RKO (cell line): ENCODE measurements at regions not wholly inside any gene's neighbourhood (a gene's known extent, or its start where the extent isn't known, plus 50 kb on each side); places are given as distances from the start of the nearest gene placed in this dataset.
A peak's percentile ranks its signal among the peaks of the same experiment; 100 is the strongest.
"Not testable (repeated sequence)": the region's sequence is repeated elsewhere in the genome, so short reads cannot be mapped to it uniquely, and the experiment has no call there.

Experiments used
- DNase-seq: peaks from one replicate; pipeline ENCODE4 v3.0.0-alpha.2; 2016; ENCODE audit warnings: low spot score

DNA sequence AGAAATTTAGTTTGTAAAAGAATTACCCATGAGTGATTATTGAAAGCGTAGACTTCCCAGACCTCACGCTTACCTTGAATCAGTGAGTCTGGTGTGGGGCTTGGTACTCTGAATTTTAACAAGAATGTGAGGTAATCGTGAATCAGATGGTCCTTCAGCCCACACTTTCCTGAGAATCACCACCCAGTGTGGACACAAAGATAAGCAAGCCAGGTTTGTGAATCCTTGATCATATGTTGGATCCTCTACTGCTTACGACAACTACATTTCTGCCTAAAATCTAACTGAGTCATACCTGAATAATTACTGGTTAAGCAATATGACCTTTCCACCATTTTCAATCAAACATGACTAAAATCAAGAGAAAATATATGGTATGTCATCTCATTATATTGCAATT, 589.3 kb downstream of the TFAP2A start:
- DNase-seq, result no peak

DNA sequence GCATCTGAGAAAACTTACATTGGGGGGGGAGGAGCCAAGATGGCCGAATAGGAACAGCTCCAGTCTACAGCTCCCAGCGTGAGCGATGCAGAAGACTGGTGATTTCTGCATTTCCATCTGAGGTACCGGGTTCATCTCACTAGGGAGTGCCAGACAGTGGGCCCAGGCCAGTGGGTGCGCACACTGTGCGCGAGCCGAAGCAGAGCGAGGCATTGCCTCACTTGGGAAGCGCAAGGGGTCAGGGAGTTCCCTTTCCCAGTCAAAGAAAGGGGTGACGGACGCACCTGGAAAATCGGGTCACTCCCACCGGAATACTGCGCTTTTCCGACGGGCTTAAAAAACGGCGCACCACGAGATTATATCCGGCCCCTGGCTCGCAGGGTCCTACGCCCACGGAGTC, 604.1 kb downstream of the TFAP2A start:
- not testable (repeated sequence) for DNase-seq

DNA sequence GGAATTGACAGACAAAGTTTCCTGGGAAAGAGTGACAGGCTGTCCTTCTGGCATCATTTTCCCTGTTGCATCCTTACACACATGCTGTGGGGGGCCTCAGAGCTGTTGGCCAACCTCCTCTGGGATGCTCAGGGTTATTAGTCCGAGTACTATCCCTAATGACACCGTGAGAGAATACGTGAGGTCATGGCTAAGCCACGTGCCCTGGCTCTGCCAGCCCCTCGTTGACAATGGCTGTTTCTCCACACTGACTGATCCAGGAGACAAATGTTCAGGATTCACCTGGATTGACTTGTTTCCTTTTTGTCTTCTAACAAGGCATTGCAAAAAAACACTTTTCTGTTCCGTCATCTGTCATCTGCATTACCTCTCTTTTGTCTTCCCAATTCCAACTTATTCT, 604.6 kb downstream of the TFAP2A start:
- DNase-seq, result no peak

- no peak for DNase-seq
These were observed 608.7 kb downstream of the TFAP2A start for GRCh38 chr6:9806195-9806594.

GRCh38 chr6:9801249-9801754, 613.6 kb downstream of the TFAP2A start:
- DNase-seq, result no peak

DNA sequence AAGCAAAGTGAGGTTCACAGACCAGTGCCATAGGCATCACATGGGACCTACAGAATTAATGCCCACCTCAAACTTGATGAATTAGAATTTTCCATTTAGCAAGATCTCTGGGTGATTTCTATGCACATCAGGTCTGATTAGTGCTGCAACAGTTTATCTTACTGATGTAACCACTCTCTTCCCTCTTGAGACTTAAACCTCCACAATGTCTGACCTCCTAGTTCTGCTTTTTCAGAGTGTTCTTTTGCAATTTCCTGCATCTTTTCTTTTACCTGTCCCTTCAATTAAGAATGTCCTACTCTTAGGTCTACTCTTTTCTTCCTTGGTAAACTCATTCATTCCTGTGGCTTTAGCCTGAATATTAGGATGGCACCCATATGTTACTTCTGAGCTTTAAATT, 615.3 kb downstream of the TFAP2A start:
- no peak for DNase-seq

DNA sequence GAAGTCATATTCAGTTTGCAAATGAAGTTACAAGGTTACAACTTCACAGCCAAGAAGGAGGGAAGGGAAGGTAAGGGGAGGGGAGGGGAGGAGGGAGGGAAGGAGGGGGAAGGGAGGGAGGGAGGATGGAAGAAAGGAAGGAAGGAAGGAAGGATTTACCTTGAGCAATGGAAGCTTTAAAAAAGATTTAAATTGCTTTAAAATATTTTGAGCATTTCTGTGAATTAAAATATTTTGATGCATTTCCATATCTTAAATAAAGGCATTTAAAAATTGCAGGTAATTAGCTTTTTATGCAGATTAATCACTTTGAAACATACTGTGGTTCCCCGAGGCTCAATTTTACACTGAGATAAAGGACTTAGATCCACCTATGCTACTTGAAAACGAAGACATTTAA, 618.0 kb downstream of the TFAP2A start:
- no peak for DNase-seq

- no peak for DNase-seq
These were observed 619.0 kb downstream of the TFAP2A start for GRCh38 chr6:9795880-9796279.

GRCh38 chr6:9789201-9789600, 625.7 kb downstream of the TFAP2A start:
- DNase-seq, result peak; percentile 2

GRCh38 chr6:9784786-9785185, 630.1 kb downstream of the TFAP2A start:
- no peak for DNase-seq

DNA sequence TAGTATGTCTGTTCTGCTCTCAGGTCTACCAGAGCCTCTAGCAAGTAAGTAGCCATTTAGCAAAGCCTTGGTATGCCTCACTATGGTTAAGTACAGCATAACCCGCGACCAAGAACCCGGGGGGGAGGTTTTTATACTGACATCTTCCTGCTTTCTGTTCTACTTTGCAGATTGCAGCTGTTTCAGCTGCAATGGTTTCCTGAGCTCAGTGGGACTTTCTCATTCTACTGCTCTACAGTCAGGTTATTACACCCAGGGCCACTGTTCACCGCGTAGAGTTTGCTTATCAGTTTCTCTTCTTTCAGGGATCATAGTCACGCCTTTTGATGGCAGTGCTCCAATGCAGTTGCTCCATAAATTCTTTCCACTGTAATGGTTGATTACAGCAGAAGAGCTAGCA, 631.3 kb downstream of the TFAP2A start:
- DNase-seq, result no peak

DNA sequence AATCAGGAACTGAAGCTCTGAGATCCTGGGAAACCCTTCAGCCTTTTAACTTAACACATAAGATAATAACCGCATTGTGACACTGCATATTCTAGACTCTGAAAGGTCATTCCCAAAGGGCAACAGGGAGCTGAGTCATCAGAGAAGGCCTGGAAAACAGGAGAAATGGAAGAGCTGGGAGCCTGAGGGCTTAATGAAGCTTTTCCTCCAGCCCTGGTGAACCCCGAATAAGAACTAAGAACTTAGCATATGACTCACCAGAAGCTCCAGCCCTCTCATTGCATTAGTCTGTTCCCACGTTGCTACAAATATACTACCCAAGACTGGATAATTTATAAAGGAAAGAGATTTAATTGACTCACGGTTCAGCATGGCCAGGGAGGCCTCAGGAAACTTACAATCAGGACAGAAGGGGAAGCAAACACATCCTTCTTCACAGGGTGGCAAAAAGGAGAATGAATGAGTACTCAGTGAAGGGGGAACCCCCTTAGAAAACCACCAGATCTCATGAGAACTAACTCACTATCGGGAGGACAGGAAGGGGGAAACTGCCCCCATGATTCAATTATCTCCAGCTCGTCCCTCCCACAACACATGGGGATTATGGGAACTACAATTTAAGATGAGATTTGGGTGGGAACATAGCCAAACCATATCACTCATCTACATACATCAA, 648.5 kb downstream of the TFAP2A start:
- DNase-seq, result peak; percentile 12

DNA sequence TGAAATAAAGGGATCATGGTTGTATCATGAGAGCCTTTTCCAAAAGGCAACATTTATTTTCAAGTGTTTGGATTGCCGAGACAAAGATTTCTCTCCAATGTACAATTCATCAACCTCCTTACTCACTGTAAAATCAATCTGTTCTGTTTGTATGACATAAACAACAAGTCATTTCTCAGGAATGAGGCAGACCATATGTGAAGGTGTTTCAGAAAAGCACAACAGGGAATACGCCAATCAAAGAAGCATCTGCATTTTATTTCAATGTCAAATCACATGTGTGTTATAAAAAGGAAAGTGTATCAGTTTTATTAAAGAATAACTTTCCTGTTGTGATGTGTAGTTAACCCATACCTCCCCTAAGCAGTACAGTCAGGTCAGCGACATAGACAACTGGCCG, 653.7 kb downstream of the TFAP2A start:
- no peak for DNase-seq

DNA sequence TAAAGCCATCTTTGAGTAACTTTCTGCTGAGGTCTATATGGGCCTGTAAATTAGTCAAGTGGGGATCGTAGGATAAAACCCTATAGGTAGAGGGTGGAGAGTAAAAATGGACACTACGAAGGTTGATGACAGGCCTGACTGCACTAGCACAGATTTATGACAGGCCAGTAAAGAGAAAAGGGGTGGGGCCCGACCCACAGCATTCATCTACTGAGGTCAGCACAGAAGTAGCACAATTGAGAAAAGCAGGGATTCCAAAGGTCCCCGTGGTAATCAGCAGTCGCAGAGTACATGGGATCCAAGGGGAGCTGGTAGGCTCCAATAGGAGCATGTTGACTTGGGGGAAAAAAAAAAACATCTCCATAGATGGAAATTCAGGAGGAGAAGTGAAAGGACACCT, 660.4 kb downstream of the TFAP2A start:
- DNase-seq, result no peak

- DNase-seq, result no peak
These were observed 668.9 kb downstream of the TFAP2A start for GRCh38 chr6:9745966-9746365.

DNA sequence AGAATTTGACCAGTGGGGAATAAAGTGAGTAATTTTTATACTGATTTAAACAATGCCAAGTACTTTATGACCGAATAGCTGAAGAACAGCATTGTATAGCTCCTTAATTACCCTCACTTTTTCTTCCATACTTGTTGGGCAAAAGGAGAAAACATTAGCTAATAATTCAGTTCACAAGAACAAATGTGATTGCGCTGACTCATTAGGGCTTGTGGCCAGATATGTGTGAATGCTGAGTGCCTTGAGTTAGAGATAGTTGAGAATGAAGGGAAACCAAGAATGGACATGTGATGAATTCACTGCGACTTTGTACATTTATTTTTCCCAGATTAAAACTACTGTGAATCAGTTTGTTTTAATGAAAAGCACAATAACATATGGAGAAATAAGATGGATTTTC, 669.4 kb downstream of the TFAP2A start:
- DNase-seq, result no peak

- DNase-seq, result no peak
These were observed 670.8 kb downstream of the TFAP2A start for GRCh38 chr6:9744119-9744518.

GRCh38 chr6:9732056-9732455, 682.8 kb downstream of the TFAP2A start:
- DNase-seq, result no peak

DNA sequence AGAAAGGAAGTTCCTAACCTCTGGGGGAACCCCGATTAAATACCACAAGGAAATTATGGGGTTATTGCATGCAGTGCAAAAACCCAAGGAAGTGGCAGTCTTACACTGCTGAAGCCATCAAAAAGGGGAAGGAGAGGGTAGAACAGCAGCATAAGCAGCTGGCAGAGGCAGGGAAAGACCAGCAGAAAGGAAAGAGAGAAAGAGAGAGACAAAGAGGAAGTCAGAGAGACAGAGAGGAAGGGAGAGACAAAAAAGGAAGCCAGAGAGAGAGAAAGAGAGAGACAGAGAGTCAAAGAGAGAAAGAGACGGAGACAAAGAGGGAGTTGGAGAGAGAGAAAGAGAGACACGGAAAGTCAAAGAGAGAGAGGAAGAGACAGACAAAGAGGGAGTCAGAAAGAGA, 689.1 kb downstream of the TFAP2A start:
- DNase-seq, result not testable (repeated sequence)

- no peak for DNase-seq
These were observed 697.3 kb downstream of the TFAP2A start for GRCh38 chr6:9717568-9717967.

- no peak for DNase-seq
These were observed 703.5 kb downstream of the TFAP2A start for GRCh38 chr6:9711365-9711764.

DNA sequence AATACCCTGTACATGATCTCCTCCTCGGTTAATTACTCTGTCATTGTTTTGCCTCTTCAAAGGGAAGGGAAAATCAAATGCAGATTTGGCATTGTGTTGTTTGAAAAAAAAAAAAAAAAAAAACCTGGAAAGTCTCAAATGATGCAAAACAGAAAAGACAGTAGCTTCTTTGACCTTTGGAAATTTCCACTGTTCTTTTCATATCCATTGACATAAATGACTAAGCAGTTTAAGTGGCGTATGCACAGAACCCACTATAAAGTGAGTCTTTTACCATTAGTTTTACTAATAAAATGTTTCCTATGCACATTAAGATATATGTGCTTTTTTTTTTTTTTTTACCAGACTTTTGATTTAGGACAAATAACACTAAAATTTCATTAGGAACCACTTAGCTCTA, 704.3 kb downstream of the TFAP2A start:
- no peak for DNase-seq

GRCh38 chr6:9708600-9708999, 706.3 kb downstream of the TFAP2A start:
- DNase-seq, result no peak

- no peak for DNase-seq
These were observed 709.9 kb downstream of the TFAP2A start for GRCh38 chr6:9704989-9705388.
